SK-N-SH treated with all-trans-retinoic acid at 6 μM for 48 hours (cell line): ENCODE measurements at regions not wholly inside any gene's neighbourhood (a gene's known extent, or its start where the extent isn't known, plus 50 kb on each side); places are given as distances from the start of the nearest gene placed in this dataset.
"Not testable (repeated sequence)": the region's sequence is repeated elsewhere in the genome, so short reads cannot be mapped to it uniquely, and the experiment has no call there.

Experiments used
- ARNTL ChIP-seq: fragments of 450-650 bp; formaldehyde crosslinking; IDR thresholded peaks from 2 replicates; pipeline ENCODE4 v1.5.0; 2020; ENCODE audit warnings: low read depth, mild to moderate bottlenecking, moderate library complexity, borderline replicate concordance
- ZFP3 ChIP-seq: fragments of 250-450 bp; sonication (Bioruptor Pico); IDR thresholded peaks from 2 replicates; pipeline ENCODE4 v1.5.0; 2020; ENCODE audit warnings: mild to moderate bottlenecking, moderate library complexity

GRCh38 chr10:22467393-22467792 lies 122.1 kb downstream of the SPAG6 start:
- not testable (repeated sequence) for TF ChIP-seq ARNTL, ZFP3 (CRISPR knock-in tag)
